ENCODE measurements at regions not wholly inside any gene's neighbourhood (a gene's known extent, or its start where the extent isn't known, plus 50 kb on each side); places are given as distances from the start of the nearest gene placed in this dataset.

- TF ChIP-seq, protein P1, sequence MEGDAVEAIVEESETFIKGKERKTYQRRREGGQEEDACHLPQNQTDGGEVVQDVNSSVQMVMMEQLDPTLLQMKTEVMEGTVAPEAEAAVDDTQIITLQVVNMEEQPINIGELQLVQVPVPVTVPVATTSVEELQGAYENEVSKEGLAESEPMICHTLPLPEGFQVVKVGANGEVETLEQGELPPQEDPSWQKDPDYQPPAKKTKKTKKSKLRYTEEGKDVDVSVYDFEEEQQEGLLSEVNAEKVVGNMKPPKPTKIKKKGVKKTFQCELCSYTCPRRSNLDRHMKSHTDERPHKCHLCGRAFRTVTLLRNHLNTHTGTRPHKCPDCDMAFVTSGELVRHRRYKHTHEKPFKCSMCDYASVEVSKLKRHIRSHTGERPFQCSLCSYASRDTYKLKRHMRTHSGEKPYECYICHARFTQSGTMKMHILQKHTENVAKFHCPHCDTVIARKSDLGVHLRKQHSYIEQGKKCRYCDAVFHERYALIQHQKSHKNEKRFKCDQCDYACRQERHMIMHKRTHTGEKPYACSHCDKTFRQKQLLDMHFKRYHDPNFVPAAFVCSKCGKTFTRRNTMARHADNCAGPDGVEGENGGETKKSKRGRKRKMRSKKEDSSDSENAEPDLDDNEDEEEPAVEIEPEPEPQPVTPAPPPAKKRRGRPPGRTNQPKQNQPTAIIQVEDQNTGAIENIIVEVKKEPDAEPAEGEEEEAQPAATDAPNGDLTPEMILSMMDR (conservative IDR thresholded peaks at IDR 0.05 in 1 of 2, IDR thresholded peaks at IDR 0.05 in 1 of 2; ENCODE audit: low read depth in 1 of 2, low read length in 2 of 2) = no peak
- no peak for TF ChIP-seq EZH2 (IDR thresholded peaks at IDR 0.05; ENCODE audit: low read length, missing control alignments)
Observed at GRCh38 chr6:111984516-111985201, 69.2 kb upstream of the CCN6 start.

All from fibroblast of lung (primary cell).